ENCODE measurements at regions not wholly inside any gene's neighbourhood (a gene's known extent, or its start where the extent isn't known, plus 50 kb on each side); places are given as distances from the start of the nearest gene placed in this dataset.

- Mint-ChIP-seq H3K27me3 (ENCODE audit: insufficient read depth) (no peaks in the 10 kb centered on the region), H3K4me3 (no peak overlapping the region), H3K36me3 (ENCODE audit: low read depth) (no peaks in the 10 kb centered on the region), H3K9me3 (peaks cover 11% of the 10 kb centered on the region), H3K4me1 (ENCODE audit: low read depth) (no peaks in the 10 kb centered on the region), H3K27ac (no peak overlapping the region)
- intact Hi-C loops (cut with micrococcal nuclease) = no loop called here
- no peak for DNase-seq (ENCODE audit: low spot score)
Observed at GRCh38 chr12:115210533-115211252, 526.7 kb upstream of the TBX3 start.

- Mint-ChIP-seq H3K4me3 (no peak overlapping the region), H3K27ac (no peak overlapping the region)
Observed at GRCh38 chr12:115209230-115209629, 525.3 kb upstream of the TBX3 start.

DNA sequence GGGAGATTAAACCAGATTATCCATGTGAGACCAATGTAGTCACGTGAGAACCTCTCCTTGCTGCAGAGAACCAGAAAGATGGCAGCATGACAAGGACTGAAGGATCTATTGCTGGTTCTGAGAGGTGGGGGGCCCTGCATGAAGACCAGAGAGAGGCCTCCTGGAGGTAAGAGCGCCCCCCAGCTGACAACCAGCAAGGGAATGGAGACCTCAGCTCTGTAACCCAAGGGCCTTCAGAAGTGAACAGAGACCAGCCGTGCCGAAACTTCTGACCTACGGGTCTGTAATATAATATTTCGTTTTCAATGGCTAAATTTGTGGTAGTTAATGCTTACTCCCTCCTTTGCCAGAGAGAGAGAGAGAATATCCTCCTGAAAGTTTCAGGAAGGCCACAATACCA, 524.1 kb upstream of the TBX3 start:
- Mint-ChIP-seq H3K36me3 (ENCODE audit: low read depth) (no peaks in the 10 kb centered on the region), H3K27me3 (ENCODE audit: insufficient read depth) (no peaks in the 10 kb centered on the region), H3K9me3 (peaks cover 11% of the 10 kb centered on the region), H3K4me1 (ENCODE audit: low read depth) (no peaks in the 10 kb centered on the region), H3K27ac (no peak overlapping the region), H3K4me3 (no peak overlapping the region)
- DNase-seq (ENCODE audit: low spot score) = no peak
- intact Hi-C loops (cut with micrococcal nuclease) = no loop called here

More at GRCh38 chr12:115209230-115209629, 525.3 kb upstream of the TBX3 start:
- H3K9me3 Mint-ChIP-seq = peaks cover 11% of the 10 kb centered on the region
- no peak for DNase-seq (ENCODE audit: low spot score)
- H3K27me3 Mint-ChIP-seq (ENCODE audit: insufficient read depth) = no peaks in the 10 kb centered on the region
- intact Hi-C loops (cut with micrococcal nuclease) = no loop called here
- H3K36me3 Mint-ChIP-seq (ENCODE audit: low read depth) = no peaks in the 10 kb centered on the region
- H3K4me1 Mint-ChIP-seq (ENCODE audit: low read depth) = no peaks in the 10 kb centered on the region

DNA sequence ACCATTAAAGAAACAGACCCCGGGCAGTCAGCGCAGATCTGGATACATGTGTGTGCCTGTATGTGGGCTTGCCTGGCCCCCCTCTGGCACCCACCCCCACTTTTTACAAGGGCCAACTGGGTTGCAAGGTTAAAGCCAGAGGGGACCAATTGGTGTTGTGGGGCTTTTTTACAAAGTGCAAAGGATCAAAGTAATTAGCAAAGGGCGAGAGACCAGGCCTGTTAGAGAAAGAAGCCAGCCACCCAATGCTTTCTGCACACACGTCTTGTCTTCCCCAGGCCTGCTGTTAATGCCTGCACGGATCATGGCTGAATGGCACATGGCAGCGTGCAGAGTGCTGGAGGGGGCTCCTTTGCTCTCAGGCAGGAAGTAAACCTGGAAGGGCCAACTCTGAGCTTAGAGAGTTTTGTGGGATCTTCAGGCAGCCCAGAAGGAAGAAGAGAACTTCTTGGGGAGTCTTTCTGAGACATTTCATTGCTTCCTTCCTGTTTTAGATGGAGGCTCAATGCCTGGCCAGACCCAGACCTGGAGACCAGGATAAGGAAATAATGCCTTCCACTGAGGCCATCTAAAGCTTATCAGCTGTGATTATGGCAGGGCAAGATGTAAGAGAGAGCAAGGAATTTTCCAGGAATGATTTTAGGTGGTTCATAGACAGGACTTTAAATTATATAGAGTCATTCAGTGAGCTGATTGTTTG, 523.4 kb upstream of the TBX3 start:
- H3K27me3 Mint-ChIP-seq (ENCODE audit: insufficient read depth) = no peaks in the 10 kb centered on the region
- H3K9me3 Mint-ChIP-seq = peaks cover 8% of the 10 kb centered on the region

DNA sequence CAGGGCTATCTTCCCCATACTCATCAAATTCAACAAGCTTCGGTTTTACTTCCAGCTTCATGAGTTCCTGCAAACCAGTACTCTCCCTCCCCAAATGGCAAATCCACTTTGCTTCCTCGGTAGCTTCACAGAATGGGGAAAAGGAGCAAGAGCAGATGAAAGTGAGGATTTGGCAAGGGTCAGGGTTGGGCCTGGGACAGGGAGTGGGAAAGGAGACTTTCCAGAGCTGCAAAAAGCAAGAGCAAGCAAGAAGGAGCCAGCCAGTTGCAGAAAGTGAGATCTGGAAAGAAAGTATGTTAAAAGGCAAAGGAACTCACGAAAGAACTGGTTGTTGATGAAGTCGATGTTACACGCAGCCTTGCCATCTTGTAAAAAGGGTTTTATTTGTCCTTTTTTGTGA, 522.8 kb upstream of the TBX3 start:
- Mint-ChIP-seq H3K9me3 (peaks cover 4% of the 10 kb centered on the region), H3K4me1 (ENCODE audit: low read depth) (no peaks in the 10 kb centered on the region), H3K4me3 (no peak overlapping the region), H3K27me3 (ENCODE audit: insufficient read depth) (no peaks in the 10 kb centered on the region), H3K36me3 (ENCODE audit: low read depth) (no peaks in the 10 kb centered on the region), H3K27ac (no peak overlapping the region)
- intact Hi-C loops (cut with micrococcal nuclease) = no loop called here
- no peak for DNase-seq (ENCODE audit: low spot score)

More for the DNA sequence above, 523.4 kb upstream of the TBX3 start:
- no peak for DNase-seq (ENCODE audit: low spot score)
- Mint-ChIP-seq H3K4me1 (ENCODE audit: low read depth) (no peaks in the 10 kb centered on the region), H3K27ac (no peak overlapping the region), H3K36me3 (ENCODE audit: low read depth) (no peaks in the 10 kb centered on the region), H3K4me3 (no peak overlapping the region)
- intact Hi-C loops (cut with micrococcal nuclease) = no loop called here

DNA sequence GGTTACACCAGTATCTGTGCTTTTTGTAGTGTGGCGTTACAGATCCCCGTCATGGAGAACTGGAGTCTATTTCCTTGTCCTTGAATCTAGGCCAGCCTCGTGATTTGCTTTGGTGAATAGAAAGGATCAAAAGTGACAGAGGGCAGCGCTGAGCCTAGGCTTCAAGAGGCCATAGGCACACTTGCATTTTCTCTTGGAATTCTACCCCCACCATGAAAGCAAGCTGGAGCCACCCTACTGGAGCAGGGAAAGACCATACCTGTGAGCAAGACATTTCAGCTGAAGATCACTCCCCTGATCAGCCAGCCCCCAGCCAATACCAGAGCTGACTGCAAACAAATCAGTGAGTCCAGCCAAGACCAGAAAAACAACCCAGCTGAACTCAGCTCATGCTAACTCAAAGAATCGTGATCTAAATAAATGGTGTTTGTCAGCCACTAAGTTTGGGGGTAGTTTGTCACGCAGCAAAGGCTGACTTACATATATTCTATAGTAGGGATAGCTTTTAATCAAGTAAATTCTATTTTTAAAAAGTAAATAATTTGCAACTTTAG, 521.9 kb upstream of the TBX3 start:
- Mint-ChIP-seq H3K4me1 (ENCODE audit: low read depth) (no peaks in the 10 kb centered on the region), H3K27me3 (ENCODE audit: insufficient read depth) (no peaks in the 10 kb centered on the region), H3K27ac (no peak overlapping the region), H3K36me3 (ENCODE audit: low read depth) (no peaks in the 10 kb centered on the region), H3K4me3 (no peak overlapping the region), H3K9me3 (no peaks in the 10 kb centered on the region)
- intact Hi-C loops (cut with micrococcal nuclease) = no loop called here
- DNase-seq (ENCODE audit: low spot score) = no peak

GRCh38 chr12:115204957-115205754, 521.2 kb upstream of the TBX3 start:
- no peaks in the 10 kb centered on the region for H3K27me3 Mint-ChIP-seq (ENCODE audit: insufficient read depth)

GRCh38 chr12:115203701-115204100, 519.7 kb upstream of the TBX3 start:
- Mint-ChIP-seq H3K4me3 (no peak overlapping the region), H3K4me1 (ENCODE audit: low read depth) (no peaks in the 10 kb centered on the region), H3K36me3 (ENCODE audit: low read depth) (no peaks in the 10 kb centered on the region)

More at GRCh38 chr12:115204957-115205754, 521.2 kb upstream of the TBX3 start:
- Mint-ChIP-seq H3K36me3 (ENCODE audit: low read depth) (no peaks in the 10 kb centered on the region), H3K27ac (no peak overlapping the region), H3K9me3 (no peaks in the 10 kb centered on the region), H3K4me3 (no peak overlapping the region), H3K4me1 (ENCODE audit: low read depth) (no peaks in the 10 kb centered on the region)
- intact Hi-C loops (cut with micrococcal nuclease) = no loop called here
- DNase-seq (ENCODE audit: low spot score) = no peak

DNA sequence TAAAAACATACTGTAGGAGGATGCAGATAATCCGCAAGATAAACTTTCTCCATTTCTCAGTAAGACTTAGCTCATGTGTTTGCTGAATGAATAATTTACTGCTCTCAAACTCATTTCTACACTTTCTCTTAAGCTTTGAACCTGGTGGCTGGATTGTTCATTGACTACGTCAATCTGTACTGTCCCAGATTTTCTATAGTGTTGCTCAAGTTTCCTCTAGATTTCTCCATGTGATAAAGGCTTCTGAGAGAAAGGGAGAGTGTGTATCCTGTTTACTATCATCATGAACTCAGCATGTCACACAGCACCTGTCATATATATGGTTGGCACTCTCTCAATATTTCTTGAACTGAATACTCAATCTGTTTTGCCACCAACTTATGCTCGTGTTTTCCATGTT, 518.0 kb upstream of the TBX3 start:
- Mint-ChIP-seq H3K36me3 (ENCODE audit: low read depth) (no peaks in the 10 kb centered on the region), H3K4me1 (ENCODE audit: low read depth) (no peaks in the 10 kb centered on the region), H3K4me3 (no peak overlapping the region), H3K27ac (no peak overlapping the region), H3K9me3 (peaks cover 4% of the 10 kb centered on the region), H3K27me3 (ENCODE audit: insufficient read depth) (no peaks in the 10 kb centered on the region)
- no peak for DNase-seq (ENCODE audit: low spot score)
- intact Hi-C loops (cut with micrococcal nuclease) = no loop called here

More at GRCh38 chr12:115203701-115204100, 519.7 kb upstream of the TBX3 start:
- DNase-seq (ENCODE audit: low spot score) = no peak
- Mint-ChIP-seq H3K9me3 (no peaks in the 10 kb centered on the region), H3K27me3 (ENCODE audit: insufficient read depth) (no peaks in the 10 kb centered on the region), H3K27ac (no peak overlapping the region)
- intact Hi-C loops (cut with micrococcal nuclease) = no loop called here

- H3K27ac Mint-ChIP-seq = no peak overlapping the region
- H3K4me3 Mint-ChIP-seq = no peak overlapping the region
- no peaks in the 10 kb centered on the region for H3K36me3 Mint-ChIP-seq (ENCODE audit: low read depth)
- H3K27me3 Mint-ChIP-seq (ENCODE audit: insufficient read depth) = no peaks in the 10 kb centered on the region
- no peaks in the 10 kb centered on the region for H3K4me1 Mint-ChIP-seq (ENCODE audit: low read depth)
- peaks cover 4% of the 10 kb centered on the region for H3K9me3 Mint-ChIP-seq
- no peak for DNase-seq (ENCODE audit: low spot score)
- intact Hi-C loops (cut with micrococcal nuclease) = no loop called here
Observed at GRCh38 chr12:115199831-115200230, 515.9 kb upstream of the TBX3 start.

DNA sequence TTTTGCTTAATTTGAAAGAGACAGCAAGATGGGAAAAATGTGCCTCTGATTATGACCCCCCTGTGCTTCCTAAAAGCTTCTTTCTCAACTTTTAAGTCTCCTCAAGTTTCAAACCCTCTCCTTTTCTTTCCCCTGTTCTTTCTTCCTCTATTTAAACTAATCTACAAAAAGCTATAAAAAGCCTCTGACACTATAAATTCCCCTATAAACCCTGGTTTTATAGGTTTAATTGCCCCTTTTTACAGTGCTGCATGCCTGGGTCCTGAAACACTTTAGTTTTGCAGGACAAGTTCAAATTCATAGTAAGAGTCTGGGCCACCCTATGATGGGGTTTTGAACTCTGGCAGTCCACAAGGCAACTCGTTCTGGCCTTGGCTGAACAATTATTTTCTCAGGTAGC, 510.9 kb upstream of the TBX3 start:
- Mint-ChIP-seq H3K9me3 (peaks cover 7% of the 10 kb centered on the region), H3K4me1 (ENCODE audit: low read depth) (no peaks in the 10 kb centered on the region), H3K27ac (no peak overlapping the region), H3K36me3 (ENCODE audit: low read depth) (no peaks in the 10 kb centered on the region), H3K27me3 (ENCODE audit: insufficient read depth) (no peaks in the 10 kb centered on the region), H3K4me3 (no peak overlapping the region)
- no peak for DNase-seq (ENCODE audit: low spot score)
- intact Hi-C loops (cut with micrococcal nuclease) = no loop called here

DNA sequence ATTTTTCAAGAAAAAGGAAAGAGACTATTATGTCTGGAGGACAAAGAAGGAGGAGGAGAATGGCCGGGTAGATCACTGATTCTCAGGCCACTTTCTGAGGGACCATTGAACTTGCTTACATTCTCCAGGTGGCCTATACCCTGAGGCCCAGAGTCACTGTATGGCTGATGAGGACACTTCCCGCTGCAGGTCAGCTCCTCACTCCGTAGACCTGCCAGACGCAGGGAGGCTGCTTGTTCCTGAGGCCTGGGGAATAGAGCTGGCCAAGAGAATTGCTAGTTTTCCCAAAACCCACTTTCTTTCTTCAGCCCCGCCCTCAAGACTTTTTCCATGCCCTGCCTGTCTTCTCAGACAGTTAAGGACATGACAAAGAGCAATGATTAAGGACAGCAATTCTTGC, 510.5 kb upstream of the TBX3 start:
- Mint-ChIP-seq H3K36me3 (ENCODE audit: low read depth) (no peaks in the 10 kb centered on the region), H3K27me3 (ENCODE audit: insufficient read depth) (no peaks in the 10 kb centered on the region)

GRCh38 chr12:115191342-115191741, 507.4 kb upstream of the TBX3 start:
- H3K27ac Mint-ChIP-seq = no peak overlapping the region
- intact Hi-C loops (cut with micrococcal nuclease) = no loop called here
- H3K4me1 Mint-ChIP-seq (ENCODE audit: low read depth) = no peaks in the 10 kb centered on the region
- no peak overlapping the region for H3K4me3 Mint-ChIP-seq
- DNase-seq (ENCODE audit: low spot score) = no peak
- H3K27me3 Mint-ChIP-seq (ENCODE audit: insufficient read depth) = no peaks in the 10 kb centered on the region
- H3K36me3 Mint-ChIP-seq (ENCODE audit: low read depth) = no peaks in the 10 kb centered on the region
- H3K9me3 Mint-ChIP-seq = peaks cover 7% of the 10 kb centered on the region

More for the DNA sequence above, 510.5 kb upstream of the TBX3 start:
- intact Hi-C loops (cut with micrococcal nuclease) = no loop called here
- no peak overlapping the region for H3K27ac Mint-ChIP-seq
- no peak overlapping the region for H3K4me3 Mint-ChIP-seq
- peaks cover 7% of the 10 kb centered on the region for H3K9me3 Mint-ChIP-seq
- H3K4me1 Mint-ChIP-seq (ENCODE audit: low read depth) = no peaks in the 10 kb centered on the region
- DNase-seq (ENCODE audit: low spot score) = no peak
